ENCODE measurements at regions not wholly inside any gene's neighbourhood (a gene's known extent, or its start where the extent isn't known, plus 50 kb on each side); places are given as distances from the start of the nearest gene placed in this dataset.
"Not testable (repeated sequence)": the region's sequence is repeated elsewhere in the genome, so short reads cannot be mapped to it uniquely, and the experiment has no call there.

- H3K4me2 ChIP-seq (ENCODE audit: insufficient read depth, low read length), result no peak overlapping the region
- BruUV-seq (replicated peaks), result no TSS peak
- no peaks in the 10 kb centered on the region for H3K27me3 ChIP-seq (ENCODE audit: control insufficient read depth in 2 of 2, insufficient read depth in 2 of 2, low read length in 2 of 2)
- H3K27ac ChIP-seq (ENCODE audit: insufficient read depth, low read depth, low read length), result no peak overlapping the region
- H3K4me1 ChIP-seq (ENCODE audit: control insufficient read depth, extremely low read depth, insufficient read depth, low read length), result no peaks in the 10 kb centered on the region
- dilution Hi-C loops (cut with MboI; ENCODE audit: extremely low pct_ligation_motif_present, low sequenced_read_pairs), result no loop called here
- no peaks in the 10 kb centered on the region for H3K36me3 ChIP-seq (ENCODE audit: control insufficient read depth in 2 of 2, extremely low read depth in 1 of 2, insufficient read depth in 2 of 2, low read length in 2 of 2)
- POLR2A ChIA-PET, result no interaction called here
- no peaks in the 10 kb centered on the region for H3K9me3 ChIP-seq (replicated peaks; ENCODE audit: control insufficient read depth, insufficient read depth, low read length)
- no peaks in the 10 kb centered on the region for H3K9me1 ChIP-seq (replicated peaks; ENCODE audit: control insufficient read depth, extremely low read depth, insufficient read depth, low read length)
- H4K20me1 ChIP-seq (replicated peaks; ENCODE audit: control insufficient read depth, extremely low read depth, insufficient read depth, low read length), result no peaks in the 10 kb centered on the region
- H3K4me3 ChIP-seq (replicated peaks in 1 of 3; ENCODE audit: insufficient read depth in 1 of 3, low read depth in 1 of 3, low read length in 3 of 3), result no peak overlapping the region
- intact Hi-C loops (cut with micrococcal nuclease), result no loop called here
- FAIRE-seq (no peak), DNase-seq (ENCODE audit: low read depth, low spot score) (no peak)
- H3K79me2 ChIP-seq (ENCODE audit: control insufficient read depth, insufficient read depth, low read length), result no peaks in the 10 kb centered on the region
- no peak overlapping the region for H3K9ac ChIP-seq (replicated peaks; ENCODE audit: extremely low read depth, insufficient read depth, low read length)
- CTCF ChIA-PET, result no interaction called here
- no peak for TF ChIP-seq MAX (IDR thresholded peaks at IDR 0.05; ENCODE audit: insufficient read depth, insufficient read length)
- TF ChIP-seq FOS (IDR thresholded peaks at IDR 0.05; ENCODE audit: borderline replicate concordance, insufficient read depth, low read length), result no peak
- TF ChIP-seq EZH2 (IDR thresholded peaks at IDR 0.05; ENCODE audit: borderline replicate concordance, low read depth, low read length, severe bottlenecking), result no peak
- no peak overlapping the region for H2AFZ ChIP-seq (ENCODE audit: low read depth, low read length)
Measured at GRCh38 chr18:39134255-39134654, 1568.7 kb upstream of the CELF4 start.

GRCh38 chr18:39127538-39127937 is 1561.9 kb upstream of the CELF4 start:
- H3K79me2 ChIP-seq (ENCODE audit: control insufficient read depth, insufficient read depth, low read length); H3K4me1 ChIP-seq (ENCODE audit: control insufficient read depth, extremely low read depth, insufficient read depth, low read length); BruUV-seq (replicated peaks); H3K27me3 ChIP-seq (ENCODE audit: control insufficient read depth in 2 of 2, insufficient read depth in 2 of 2, low read length in 2 of 2); DNase-seq (ENCODE audit: low read depth, low spot score); H3K4me2 ChIP-seq (ENCODE audit: insufficient read depth, low read length); H3K27ac ChIP-seq (ENCODE audit: insufficient read depth, low read depth, low read length); FAIRE-seq; H2AFZ ChIP-seq (ENCODE audit: low read depth, low read length); CTCF ChIA-PET; intact Hi-C loops (cut with micrococcal nuclease); H3K9me3 ChIP-seq (replicated peaks; ENCODE audit: control insufficient read depth, insufficient read depth, low read length); POLR2A ChIA-PET; H3K36me3 ChIP-seq (ENCODE audit: control insufficient read depth in 2 of 2, extremely low read depth in 1 of 2, insufficient read depth in 2 of 2, low read length in 2 of 2); H4K20me1 ChIP-seq (replicated peaks; ENCODE audit: control insufficient read depth, extremely low read depth, insufficient read depth, low read length); dilution Hi-C loops (cut with MboI; ENCODE audit: extremely low pct_ligation_motif_present, low sequenced_read_pairs); H3K9ac ChIP-seq (replicated peaks; ENCODE audit: extremely low read depth, insufficient read depth, low read length); H3K9me1 ChIP-seq (replicated peaks; ENCODE audit: control insufficient read depth, extremely low read depth, insufficient read depth, low read length); H3K4me3 ChIP-seq (replicated peaks in 1 of 3; ENCODE audit: insufficient read depth in 1 of 3, low read depth in 1 of 3, low read length in 3 of 3): not testable (repeated sequence)

Data from endothelial cell of umbilical vein (primary cell).